T47D (cell line): ENCODE measurements at regions not wholly inside any gene's neighbourhood (a gene's known extent, or its start where the extent isn't known, plus 50 kb on each side); places are given as distances from the start of the nearest gene placed in this dataset.
"Not testable (repeated sequence)": the region's sequence is repeated elsewhere in the genome, so short reads cannot be mapped to it uniquely, and the experiment has no call there.

Source experiments
- DNase-seq, 2 experiments: peaks; one replicate each; pipeline versions ENCODE4 v3.0.0 to v3.0.0-alpha.2; 2011 to 2012; ENCODE audit warnings: low read depth in 1 of 2, low spot score in 1 of 2
- JUND ChIP-seq: IDR thresholded peaks from 2 replicates; pipeline ENCODE4 v1.6.1; 2012; ENCODE audit warnings: low read depth
- in situ Hi-C: cut with HindIII; loops from 2 replicates; pipeline ENCODE4 v1.10.0; 2016; ENCODE audit warnings: low sequenced_read_pairs, low pct_unique_long_range_greater_than_20kb

DNA sequence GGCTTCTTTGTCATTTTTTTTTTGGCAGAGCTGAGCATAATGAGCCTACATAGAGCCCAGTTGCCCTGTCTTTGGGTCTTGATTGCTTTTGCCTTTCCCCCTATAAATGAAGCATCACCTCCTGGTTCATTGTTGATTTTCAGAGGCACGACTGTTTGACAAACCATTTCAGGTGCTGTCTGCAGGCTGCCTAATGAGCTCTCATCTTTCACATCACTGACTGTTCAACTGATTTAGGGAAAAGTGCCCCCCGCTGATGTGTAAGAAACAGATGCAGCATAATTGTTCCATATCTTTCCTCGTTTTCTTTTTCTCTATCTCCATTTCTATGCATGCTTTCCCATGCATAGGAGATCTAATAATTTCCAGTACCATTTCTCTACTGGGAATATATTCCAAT, 338.6 kb downstream of the TMEM38B start:
- DNase-seq = no peak
- in situ Hi-C loops = no loop called here

GRCh38 chr9:106035806-106036205, 341.5 kb downstream of the TMEM38B start:
- in situ Hi-C loops = no loop called here
- no peak for DNase-seq
- TF ChIP-seq JUND = no peak

More for the DNA sequence above, 338.6 kb downstream of the TMEM38B start:
- TF ChIP-seq JUND = no peak

- DNase-seq = peak in 1 of 2 experiments; percentile 59
- in situ Hi-C loops = no loop called here
Observed at GRCh38 chr9:106038266-106039001, 344.1 kb downstream of the TMEM38B start.

DNA sequence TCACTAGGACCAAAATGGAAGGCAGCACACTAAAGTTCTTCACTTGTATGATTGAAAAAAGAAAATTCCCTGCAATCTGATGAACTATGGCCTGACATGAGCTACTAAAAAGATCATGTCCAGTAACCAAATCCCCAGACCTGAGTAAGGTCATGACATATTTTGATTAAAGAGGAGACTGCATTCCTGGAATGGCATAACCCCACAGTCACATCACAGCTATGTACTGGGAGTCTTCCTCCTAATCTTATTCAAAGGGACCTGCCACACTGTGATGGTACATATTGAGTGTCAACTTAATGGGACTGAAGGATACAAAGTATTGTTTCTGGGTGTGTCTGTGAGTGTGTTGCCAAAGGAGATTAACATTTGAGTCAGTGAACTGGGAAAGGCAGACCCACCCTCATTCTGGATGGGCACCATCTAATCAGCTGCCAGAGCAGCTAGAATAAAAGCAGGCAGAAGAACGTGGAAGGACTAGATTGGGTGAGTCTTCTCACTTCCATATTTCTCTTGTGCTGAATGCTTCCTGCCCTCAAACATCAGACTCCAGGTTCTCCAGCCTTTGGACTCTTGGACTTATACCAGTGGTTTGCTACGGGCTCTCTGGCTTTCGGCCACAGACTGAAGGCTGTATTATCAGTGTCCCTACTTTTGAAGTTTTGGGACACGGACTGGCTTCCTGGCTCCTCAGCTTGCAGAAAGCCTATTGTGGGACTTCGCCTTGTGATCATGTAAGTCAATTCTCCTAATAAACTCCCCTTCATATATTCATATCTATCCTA, 345.0 kb downstream of the TMEM38B start:
- no peak for TF ChIP-seq JUND
- DNase-seq = no peak
- in situ Hi-C loops = no loop called here

More at GRCh38 chr9:106038266-106039001, 344.1 kb downstream of the TMEM38B start:
- TF ChIP-seq JUND = no peak

DNA sequence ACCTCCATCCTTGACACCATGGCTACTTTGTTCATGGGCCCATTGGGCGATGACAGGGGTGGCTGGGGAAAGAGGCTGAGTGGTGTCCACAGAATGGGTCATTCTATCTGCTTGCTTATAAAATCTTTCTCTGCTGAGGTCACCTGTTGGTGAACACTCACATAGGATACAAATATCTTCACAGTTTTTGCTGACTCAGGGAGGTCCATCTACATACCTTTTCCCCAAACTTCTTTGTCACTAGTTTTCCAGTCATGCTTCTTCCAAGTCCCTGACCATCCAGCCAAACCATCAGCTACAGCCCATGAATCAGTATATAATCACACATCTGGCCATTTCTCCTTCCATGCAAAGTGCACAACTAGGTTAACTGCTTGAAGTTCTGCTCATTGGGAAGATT, 347.6 kb downstream of the TMEM38B start:
- in situ Hi-C loops = not testable (repeated sequence)

GRCh38 chr9:106051545-106051944, 357.2 kb downstream of the TMEM38B start:
- in situ Hi-C loops = no loop called here
- DNase-seq = no peak
- TF ChIP-seq JUND = no peak

More for the DNA sequence above, 347.6 kb downstream of the TMEM38B start:
- not testable (repeated sequence) for DNase-seq

- TF ChIP-seq JUND = no peak
- in situ Hi-C loops = no loop called here
- DNase-seq = no peak
Observed at GRCh38 chr9:106052166-106052565, 357.8 kb downstream of the TMEM38B start.

DNA sequence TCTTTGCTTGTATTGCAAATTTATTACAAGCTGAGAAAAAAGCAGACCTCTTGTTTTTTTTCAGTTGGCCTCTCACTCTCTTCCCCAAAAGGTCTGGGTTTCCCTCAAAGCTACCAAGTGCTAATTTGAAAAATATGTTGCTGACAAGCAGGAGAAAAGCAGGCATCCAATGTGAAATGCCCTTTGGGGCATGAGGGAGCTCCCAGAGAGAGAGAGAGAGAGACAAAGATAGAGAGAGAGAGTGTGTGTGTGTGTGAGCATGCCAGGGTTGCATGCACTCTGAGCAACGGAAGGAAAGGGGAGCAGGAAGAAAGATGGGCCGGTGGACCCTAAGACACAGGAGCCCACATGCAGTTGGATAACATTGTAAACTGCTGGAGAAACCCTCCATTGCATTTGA, 358.4 kb downstream of the TMEM38B start:
- TF ChIP-seq JUND = no peak
- in situ Hi-C loops = no loop called here
- no peak for DNase-seq

DNA sequence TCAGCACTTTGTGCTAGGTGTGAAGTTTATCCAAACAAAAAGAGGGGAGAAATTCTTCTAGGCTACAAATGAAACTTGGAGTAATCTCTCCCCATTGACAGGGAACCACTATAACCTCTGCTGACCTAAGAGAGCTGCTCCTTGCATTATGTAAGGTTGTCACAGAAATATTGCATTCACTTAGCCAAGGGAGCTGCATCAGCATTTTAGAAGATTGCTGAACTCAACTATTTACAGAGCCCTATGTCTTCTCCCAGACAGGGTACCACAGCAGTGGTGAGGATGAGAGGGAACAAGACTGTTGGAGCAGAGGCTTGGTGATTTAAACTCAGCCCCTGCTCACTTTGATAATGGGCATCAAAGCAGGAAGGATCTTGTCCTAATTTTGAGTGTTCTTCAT, 362.0 kb downstream of the TMEM38B start:
- TF ChIP-seq JUND = no peak
- in situ Hi-C loops = no loop called here
- DNase-seq = no peak

GRCh38 chr9:106058460-106058859, 364.1 kb downstream of the TMEM38B start:
- TF ChIP-seq JUND = no peak
- in situ Hi-C loops = no loop called here
- DNase-seq = no peak

DNA sequence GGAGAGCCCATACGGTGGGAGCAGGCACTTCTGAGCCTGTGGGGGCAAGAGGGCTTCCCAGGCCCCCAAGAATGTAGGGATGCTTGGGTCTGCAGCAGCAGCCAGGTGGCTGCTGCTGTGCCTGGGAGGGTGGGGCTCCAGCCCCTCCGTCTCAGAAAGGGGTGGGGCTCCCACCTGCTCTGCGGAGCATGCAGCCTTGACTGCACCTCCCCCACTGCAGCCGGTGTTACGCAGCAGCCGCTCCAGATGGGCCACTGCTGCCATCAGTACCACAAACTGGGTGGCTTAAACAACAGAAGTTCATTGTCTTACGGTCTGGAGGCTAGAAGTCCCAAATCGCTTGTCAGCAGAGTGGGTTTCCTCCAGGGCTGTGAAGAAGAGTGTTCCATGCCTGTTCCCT, 365.5 kb downstream of the TMEM38B start:
- TF ChIP-seq JUND = no peak
- no peak for DNase-seq
- in situ Hi-C loops = no loop called here

GRCh38 chr9:106060885-106061284, 366.5 kb downstream of the TMEM38B start:
- no peak for TF ChIP-seq JUND
- no peak for DNase-seq
- in situ Hi-C loops = no loop called here

- no peak for DNase-seq
- in situ Hi-C loops = no loop called here
- TF ChIP-seq JUND = no peak
Observed at GRCh38 chr9:106062250-106062649, 367.9 kb downstream of the TMEM38B start.

DNA sequence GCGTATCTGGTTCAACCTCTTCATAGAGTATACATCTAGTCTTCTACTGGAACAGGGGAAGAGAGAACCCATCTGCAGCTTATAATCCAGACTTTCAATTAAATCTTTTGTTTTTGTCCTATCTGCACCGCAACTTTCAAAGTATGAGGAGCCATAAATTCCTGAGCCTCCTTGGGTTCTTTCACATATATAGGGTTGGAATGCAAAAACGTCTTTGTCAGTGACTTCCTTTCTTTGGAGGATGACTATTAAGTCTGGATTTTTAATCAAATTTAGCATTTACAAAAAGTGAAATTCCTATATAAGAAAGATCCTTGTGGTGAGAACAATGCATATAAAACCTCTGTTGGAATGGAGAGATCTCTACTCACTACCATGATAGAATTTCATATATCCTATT, 370.8 kb downstream of the TMEM38B start:
- in situ Hi-C loops = no loop called here
- no peak for DNase-seq
- TF ChIP-seq JUND = no peak
